HepG2 (cell line): ENCODE measurements at regions not wholly inside any gene's neighbourhood (a gene's known extent, or its start where the extent isn't known, plus 50 kb on each side); places are given as distances from the start of the nearest gene placed in this dataset.

ENCODE experiments used
- ATM ChIP-seq: fragments of 450-650 bp; IDR thresholded peaks from 2 replicates; pipeline ENCODE4 v1.7.1; 2017; ENCODE audit warnings: mild to moderate bottlenecking, borderline replicate concordance
- EP300 ChIP-seq, 3 experiments: sonication (generic) in 1 of 3; formaldehyde crosslinking in 1 of 3; IDR thresholded peaks; 2 replicates each; pipeline versions ENCODE4 v1.5.1 to v1.6.1; 2011 to 2020; ENCODE audit warnings: low read depth in 2 of 3, low read length in 2 of 3, borderline replicate concordance in 1 of 3, improper control_type of control experiment in 1 of 3, mild to moderate bottlenecking in 1 of 3, missing genetic modification reagents in 1 of 3, moderate library complexity in 1 of 3
- JUN ChIP-seq: sonication (generic); formaldehyde crosslinking; IDR thresholded peaks from 2 replicates; pipeline ENCODE4 v1.4.0; 2020; ENCODE audit warnings: mild to moderate bottlenecking, missing genetic modification reagents
- PAWR ChIP-seq: sonication (generic); formaldehyde crosslinking; IDR thresholded peaks from 2 replicates; pipeline ENCODE4 v1.4.0; 2020; ENCODE audit warnings: missing genetic modification reagents, mild to moderate bottlenecking, borderline replicate concordance
- SRF ChIP-seq: IDR thresholded peaks from 2 replicates; pipeline ENCODE4 v1.6.1; 2011; ENCODE audit warnings: mild to moderate bottlenecking, low read depth, low read length, moderate library complexity
- TF ChIP-seq, protein P1 (sequence below): sonication (generic); formaldehyde crosslinking; IDR thresholded peaks from 2 replicates; pipeline ENCODE4 v1.5.0; 2020; ENCODE audit warnings: mild to moderate bottlenecking, missing genetic modification reagents, moderate library complexity
- TF ChIP-seq, protein P2 (sequence below): sonication (generic); formaldehyde crosslinking; IDR thresholded peaks from 2 replicates; pipeline ENCODE4 v1.8.1; 2022; ENCODE audit warnings: mild to moderate bottlenecking, missing genetic modification reagents
- TF ChIP-seq, protein P3 (sequence below): IDR thresholded peaks from 2 replicates; pipeline ENCODE4 v1.6.1; 2016; ENCODE audit warnings: low read depth, control low read depth

- TF ChIP-seq, protein P1, sequence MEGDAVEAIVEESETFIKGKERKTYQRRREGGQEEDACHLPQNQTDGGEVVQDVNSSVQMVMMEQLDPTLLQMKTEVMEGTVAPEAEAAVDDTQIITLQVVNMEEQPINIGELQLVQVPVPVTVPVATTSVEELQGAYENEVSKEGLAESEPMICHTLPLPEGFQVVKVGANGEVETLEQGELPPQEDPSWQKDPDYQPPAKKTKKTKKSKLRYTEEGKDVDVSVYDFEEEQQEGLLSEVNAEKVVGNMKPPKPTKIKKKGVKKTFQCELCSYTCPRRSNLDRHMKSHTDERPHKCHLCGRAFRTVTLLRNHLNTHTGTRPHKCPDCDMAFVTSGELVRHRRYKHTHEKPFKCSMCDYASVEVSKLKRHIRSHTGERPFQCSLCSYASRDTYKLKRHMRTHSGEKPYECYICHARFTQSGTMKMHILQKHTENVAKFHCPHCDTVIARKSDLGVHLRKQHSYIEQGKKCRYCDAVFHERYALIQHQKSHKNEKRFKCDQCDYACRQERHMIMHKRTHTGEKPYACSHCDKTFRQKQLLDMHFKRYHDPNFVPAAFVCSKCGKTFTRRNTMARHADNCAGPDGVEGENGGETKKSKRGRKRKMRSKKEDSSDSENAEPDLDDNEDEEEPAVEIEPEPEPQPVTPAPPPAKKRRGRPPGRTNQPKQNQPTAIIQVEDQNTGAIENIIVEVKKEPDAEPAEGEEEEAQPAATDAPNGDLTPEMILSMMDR (CRISPR knock-in tag), result no peak
- TF ChIP-seq JUN (CRISPR knock-in tag) (no peak), SRF (no peak), ATM (no peak), PAWR (CRISPR knock-in tag) (no peak), EP300 (IDR thresholded peaks at IDR 0.05; ENCODE audit: low read depth in 2 of 2, low read length in 2 of 2) (no peak), EP300 (CRISPR knock-in tag; IDR thresholded peaks at IDR 0.05; ENCODE audit: borderline replicate concordance) (no peak)
- TF ChIP-seq, protein P2, sequence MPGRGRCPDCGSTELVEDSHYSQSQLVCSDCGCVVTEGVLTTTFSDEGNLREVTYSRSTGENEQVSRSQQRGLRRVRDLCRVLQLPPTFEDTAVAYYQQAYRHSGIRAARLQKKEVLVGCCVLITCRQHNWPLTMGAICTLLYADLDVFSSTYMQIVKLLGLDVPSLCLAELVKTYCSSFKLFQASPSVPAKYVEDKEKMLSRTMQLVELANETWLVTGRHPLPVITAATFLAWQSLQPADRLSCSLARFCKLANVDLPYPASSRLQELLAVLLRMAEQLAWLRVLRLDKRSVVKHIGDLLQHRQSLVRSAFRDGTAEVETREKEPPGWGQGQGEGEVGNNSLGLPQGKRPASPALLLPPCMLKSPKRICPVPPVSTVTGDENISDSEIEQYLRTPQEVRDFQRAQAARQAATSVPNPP (CRISPR knock-in tag), result no peak
- TF ChIP-seq, protein P3, sequence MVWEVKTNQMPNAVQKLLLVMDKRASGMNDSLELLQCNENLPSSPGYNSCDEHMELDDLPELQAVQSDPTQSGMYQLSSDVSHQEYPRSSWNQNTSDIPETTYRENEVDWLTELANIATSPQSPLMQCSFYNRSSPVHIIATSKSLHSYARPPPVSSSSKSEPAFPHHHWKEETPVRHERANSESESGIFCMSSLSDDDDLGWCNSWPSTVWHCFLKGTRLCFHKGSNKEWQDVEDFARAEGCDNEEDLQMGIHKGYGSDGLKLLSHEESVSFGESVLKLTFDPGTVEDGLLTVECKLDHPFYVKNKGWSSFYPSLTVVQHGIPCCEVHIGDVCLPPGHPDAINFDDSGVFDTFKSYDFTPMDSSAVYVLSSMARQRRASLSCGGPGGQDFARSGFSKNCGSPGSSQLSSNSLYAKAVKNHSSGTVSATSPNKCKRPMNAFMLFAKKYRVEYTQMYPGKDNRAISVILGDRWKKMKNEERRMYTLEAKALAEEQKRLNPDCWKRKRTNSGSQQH, result no peak
Observed at GRCh38 chr1:63129855-63130254, 192.5 kb upstream of the FOXD3 start.
